GM21526 (cell line): ENCODE measurements at regions not wholly inside any gene's neighbourhood (a gene's known extent, or its start where the extent isn't known, plus 50 kb on each side); places are given as distances from the start of the nearest gene placed in this dataset.
"Not testable (repeated sequence)": the region's sequence is repeated elsewhere in the genome, so short reads cannot be mapped to it uniquely, and the experiment has no call there.

ENCODE experiments used
- ATAC-seq: cut with Tn5 transposase; IDR thresholded peaks from one replicate; pipeline ENCODE4 v1.9.1; 2021; ENCODE audit warnings: moderate library complexity; ENCODE audit not compliant: unreplicated experiment, low FRiP score

- no peak for ATAC-seq
Observed at GRCh38 chr17:63171428-63172393, 205.7 kb downstream of the TANC2 start.

DNA sequence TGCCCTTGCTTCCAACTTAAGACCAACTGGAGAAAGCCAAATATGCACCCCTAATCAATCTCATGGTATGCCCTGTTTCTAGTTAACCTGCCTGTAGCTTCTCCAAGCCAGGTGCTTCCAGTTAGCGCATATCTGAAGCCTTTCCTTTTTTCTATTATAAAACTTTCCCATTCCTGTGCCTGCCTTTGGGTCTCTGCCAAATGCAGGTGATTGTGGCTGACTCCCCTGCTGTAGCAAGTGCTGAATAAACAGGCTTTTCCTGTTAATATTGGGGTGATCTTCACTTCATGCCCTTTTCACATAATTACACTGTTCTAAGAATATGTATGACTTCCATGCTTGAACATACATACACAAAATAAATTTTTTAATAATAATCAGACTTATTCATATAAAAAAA is 207.4 kb downstream of the TANC2 start:
- ATAC-seq: no peak

GRCh38 chr17:63173903-63174302 is 207.9 kb downstream of the TANC2 start:
- ATAC-seq: no peak

DNA sequence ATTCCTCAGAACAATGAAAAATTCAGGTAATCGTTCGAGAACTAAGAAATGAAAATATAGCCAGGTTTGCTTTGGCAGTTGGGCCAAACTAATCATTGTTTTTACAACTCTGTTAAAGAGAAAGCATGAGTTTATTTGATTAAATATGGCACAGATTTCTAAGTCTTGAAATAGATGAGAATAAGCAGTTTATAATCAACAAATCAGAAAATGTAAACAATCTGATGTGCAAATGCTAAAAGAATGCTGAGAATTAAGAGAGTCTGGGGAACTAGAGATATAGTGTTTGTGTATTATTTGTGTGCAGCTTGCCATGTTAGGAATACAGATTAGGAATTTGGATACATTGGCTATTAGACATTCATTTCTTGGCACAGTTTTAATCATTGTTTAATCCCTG is 212.5 kb downstream of the TANC2 start:
- no peak for ATAC-seq

- no peak for ATAC-seq
Observed at GRCh38 chr17:63181856-63182255, 215.8 kb downstream of the TANC2 start.

DNA sequence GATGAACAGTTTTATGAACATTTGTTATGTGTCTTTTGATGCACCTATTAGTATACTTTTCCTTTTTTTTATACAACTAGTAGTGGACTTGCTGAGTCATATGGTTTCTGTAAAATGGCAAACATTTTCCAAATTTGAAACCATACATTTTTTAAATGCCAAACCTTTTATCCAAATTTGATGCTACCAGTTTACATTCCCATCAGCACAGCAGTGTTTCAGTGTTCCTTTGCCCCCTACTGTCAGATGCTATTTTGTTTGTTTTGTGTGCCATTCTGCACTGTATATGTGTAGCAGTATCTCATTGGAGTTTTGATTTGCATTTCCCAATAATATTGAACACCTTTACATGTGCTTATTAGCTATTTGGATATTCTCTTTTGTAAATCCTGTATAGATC is 219.4 kb downstream of the TANC2 start:
- ATAC-seq: no peak

- no peak for ATAC-seq
Observed at GRCh38 chr17:63189082-63189481, 223.0 kb downstream of the TANC2 start.

GRCh38 chr17:63189930-63190329 is 223.9 kb downstream of the TANC2 start:
- no peak for ATAC-seq

DNA sequence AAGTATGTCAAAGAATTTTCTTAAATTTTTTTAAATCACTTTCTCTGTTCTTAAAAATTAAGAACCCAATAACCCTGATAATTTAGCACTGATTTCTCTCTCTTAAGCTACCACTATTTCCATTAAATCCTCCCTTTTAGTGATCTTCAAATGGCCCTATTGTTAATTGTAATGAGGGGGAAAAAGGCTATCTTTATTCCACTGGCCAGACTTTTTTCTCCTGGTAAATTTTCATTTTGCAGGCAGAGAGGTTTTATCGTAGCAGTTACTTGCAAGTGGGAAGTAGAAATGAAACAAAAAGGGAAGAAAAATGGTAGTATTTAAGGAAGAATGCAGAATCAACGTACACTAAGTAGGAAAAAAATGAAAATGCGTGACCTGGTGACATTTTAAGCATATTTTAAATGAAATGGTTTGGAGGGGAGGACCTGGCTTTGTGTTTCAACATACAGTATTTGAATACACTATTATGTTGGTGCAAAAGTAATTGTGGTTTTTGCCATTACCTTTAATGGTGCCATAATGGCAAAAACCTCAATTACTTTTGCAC is 224.9 kb downstream of the TANC2 start:
- ATAC-seq: no peak

DNA sequence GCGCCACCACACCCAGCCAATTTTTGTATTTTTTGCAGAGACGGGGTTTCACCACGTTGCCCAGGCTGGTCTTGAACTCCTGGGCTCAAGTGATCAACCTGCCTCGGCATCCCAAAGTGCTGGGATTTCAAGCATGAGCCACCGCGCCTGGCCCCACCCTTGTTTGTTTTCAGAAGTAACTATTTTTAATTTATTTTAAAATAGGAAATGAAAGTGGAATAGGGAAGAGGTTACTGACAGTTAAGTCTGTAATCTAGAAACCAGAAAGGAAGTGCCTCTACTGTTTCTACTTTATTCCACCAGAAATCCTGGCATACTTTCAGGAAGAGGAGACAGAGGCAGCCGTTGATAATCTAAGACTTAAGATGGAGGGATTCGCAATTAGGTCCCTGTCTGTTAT is 225.6 kb downstream of the TANC2 start:
- no peak for ATAC-seq

- ATAC-seq: no peak
Observed at GRCh38 chr17:63193827-63194226, 227.8 kb downstream of the TANC2 start.

DNA sequence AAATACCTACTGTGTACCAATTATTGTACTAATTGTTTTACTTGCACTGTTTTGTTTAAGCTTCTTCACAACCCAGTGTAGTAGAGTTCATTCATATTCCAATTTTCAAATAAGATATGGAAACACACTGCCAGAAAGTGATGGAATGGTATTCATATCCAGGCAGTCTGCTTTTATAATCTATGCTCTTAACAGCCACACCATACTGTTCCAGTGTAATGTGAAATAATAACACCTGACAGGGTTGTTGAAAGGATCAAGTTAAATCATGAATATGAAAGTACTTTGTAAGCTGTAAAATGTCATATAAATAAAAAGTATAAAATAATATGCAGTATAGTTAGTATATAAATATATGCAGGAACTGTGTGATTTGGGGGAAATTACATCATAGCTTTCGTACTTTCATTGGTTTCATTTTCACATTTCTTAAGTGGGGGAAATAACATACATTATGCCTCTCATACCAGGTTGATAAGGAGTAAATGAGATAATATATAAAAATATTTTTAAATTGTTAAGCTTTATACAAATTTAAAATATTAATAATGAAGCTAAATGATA is 230.8 kb downstream of the TANC2 start:
- ATAC-seq: no peak

DNA sequence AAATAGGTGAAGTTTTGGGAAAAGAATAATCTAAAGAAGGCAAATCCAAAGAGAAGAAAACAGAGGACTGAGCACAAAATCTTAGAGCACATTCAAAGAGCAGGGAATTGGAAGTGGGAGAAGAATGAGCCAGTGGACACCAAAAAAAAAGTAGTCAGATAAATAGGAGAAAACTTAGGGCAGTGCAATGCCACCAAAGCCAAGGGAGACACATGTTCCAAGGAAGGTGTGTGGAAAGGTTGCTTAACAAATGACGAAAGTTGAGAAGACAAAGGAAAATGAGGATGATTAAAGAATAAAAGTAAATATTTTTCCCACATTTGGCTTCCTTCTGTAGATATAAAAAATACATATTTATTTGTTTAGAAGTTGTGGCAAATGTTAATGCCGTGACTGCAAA is 237.6 kb downstream of the TANC2 start:
- no peak for ATAC-seq

- ATAC-seq: no peak
Observed at GRCh38 chr17:63221939-63222338, 224.2 kb downstream of the CYB561 start.

- ATAC-seq: no peak
Observed at GRCh38 chr17:63222655-63223054, 223.5 kb downstream of the CYB561 start.

DNA sequence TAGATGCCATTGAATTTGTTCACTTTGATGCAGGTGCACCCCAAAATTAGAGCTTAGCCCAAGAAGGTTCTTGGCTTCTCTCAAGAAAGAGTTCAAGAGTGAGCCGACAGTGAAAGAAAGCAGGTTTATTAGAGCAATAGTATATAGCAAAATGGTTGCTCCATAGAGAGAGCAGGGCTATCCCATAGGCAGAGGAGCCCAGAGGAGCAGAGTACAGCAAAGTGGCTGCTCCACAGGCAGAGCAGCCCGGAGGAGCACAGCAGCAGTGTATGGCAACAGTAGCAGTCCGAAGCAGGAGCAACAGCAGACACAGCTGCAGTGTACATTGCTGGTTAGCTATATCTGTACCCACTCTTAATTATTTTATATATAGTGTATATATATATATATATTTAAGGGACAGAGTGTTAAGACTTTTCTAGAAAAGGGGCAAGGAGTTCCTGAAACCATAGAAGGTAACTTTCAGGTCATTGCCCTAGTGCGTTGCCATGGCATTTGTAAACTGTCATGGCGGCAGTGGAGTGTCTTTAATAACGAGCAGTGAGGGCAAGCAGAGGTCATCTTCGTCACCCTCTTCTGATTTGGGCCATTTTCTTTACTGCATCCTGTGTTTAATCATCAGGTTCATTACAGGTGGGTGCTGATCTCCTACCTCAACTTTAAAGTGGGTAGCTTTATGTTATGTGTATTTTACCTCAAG is 222.7 kb downstream of the CYB561 start:
- ATAC-seq: no peak

- ATAC-seq: no peak
Observed at GRCh38 chr17:63224644-63225043, 221.5 kb downstream of the CYB561 start.

DNA sequence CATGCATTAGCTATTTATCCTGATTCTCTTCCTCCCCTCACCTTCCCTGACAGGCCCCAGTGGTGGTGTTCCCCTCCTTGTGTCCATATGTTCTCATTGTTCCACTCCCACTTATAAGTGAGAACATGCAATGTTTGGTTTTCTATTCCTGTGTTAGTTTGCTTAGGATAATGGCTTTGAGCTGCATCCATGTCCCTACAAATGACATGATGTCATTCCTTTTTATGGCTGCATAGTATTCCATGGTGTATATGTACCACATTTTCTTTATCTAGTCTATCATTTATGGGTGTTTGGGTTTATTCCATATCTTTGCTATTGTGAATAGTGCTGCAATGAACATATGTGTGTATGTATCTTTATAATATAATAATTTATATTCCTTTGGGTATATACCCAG is 219.4 kb downstream of the CYB561 start:
- ATAC-seq: not testable (repeated sequence)

- not testable (repeated sequence) for ATAC-seq
Observed at GRCh38 chr17:63231015-63231620, 215.0 kb downstream of the CYB561 start.

- ATAC-seq: no peak
Observed at GRCh38 chr17:63232565-63233310, 213.4 kb downstream of the CYB561 start.
